HUES48 (cell line): ENCODE measurements at regions not wholly inside any gene's neighbourhood (a gene's known extent, or its start where the extent isn't known, plus 50 kb on each side); places are given as distances from the start of the nearest gene placed in this dataset.

Source experiments
- H3K27ac ChIP-seq: one replicate; pipeline ENCODE4 v1.7.0; 2013; ENCODE audit warnings: low read depth, low read length, inconsistent platforms
- H3K27me3 ChIP-seq: 2 replicates; pipeline ENCODE4 v1.6.1; 2013; ENCODE audit warnings: mild to moderate bottlenecking, low read length; ENCODE audit not compliant: control insufficient read depth, insufficient read depth
- H3K36me3 ChIP-seq: 2 replicates; pipeline ENCODE4 v1.6.1; 2013; ENCODE audit warnings: low read length; ENCODE audit not compliant: control insufficient read depth, insufficient read depth
- H3K4me1 ChIP-seq: 2 replicates; pipeline ENCODE4 v1.6.1; 2013; ENCODE audit warnings: mild to moderate bottlenecking, low read length; ENCODE audit not compliant: control insufficient read depth, insufficient read depth
- H3K4me3 ChIP-seq: 2 replicates; pipeline ENCODE4 v1.5.1; 2013; ENCODE audit warnings: mild to moderate bottlenecking, low read depth, low read length
- H3K9ac ChIP-seq: 2 replicates; pipeline ENCODE4 v1.6.1; 2013; ENCODE audit warnings: mild to moderate bottlenecking, low read depth, low read length, moderate library complexity
- H3K9me3 ChIP-seq: 2 replicates; pipeline ENCODE4 v1.6.1; 2013; ENCODE audit warnings: low read length; ENCODE audit not compliant: control insufficient read depth, insufficient read depth

- Histone ChIP-seq H3K9me3 (no peaks in the 10 kb centered on the region), H3K4me1 (no peaks in the 10 kb centered on the region), H3K4me3 (no peak overlapping the region), H3K27me3 (no peaks in the 10 kb centered on the region), H3K27ac (no peak overlapping the region), H3K9ac (no peak overlapping the region), H3K36me3 (no peaks in the 10 kb centered on the region)
Measured at GRCh38 chr5:29642601-29643000, 1550.9 kb upstream of the CDH6 start.

GRCh38 chr5:29614206-29614605, 1579.3 kb upstream of the CDH6 start:
- Histone ChIP-seq H3K4me3 (no peak overlapping the region), H3K9me3 (no peaks in the 10 kb centered on the region), H3K36me3 (no peaks in the 10 kb centered on the region), H3K27me3 (no peaks in the 10 kb centered on the region), H3K27ac (no peak overlapping the region), H3K9ac (no peak overlapping the region), H3K4me1 (no peaks in the 10 kb centered on the region)

GRCh38 chr5:29588236-29588635, 1605.2 kb upstream of the CDH6 start:
- Histone ChIP-seq H3K9ac (no peak overlapping the region), H3K36me3 (no peaks in the 10 kb centered on the region), H3K9me3 (no peaks in the 10 kb centered on the region), H3K27ac (no peak overlapping the region), H3K4me1 (no peaks in the 10 kb centered on the region), H3K4me3 (no peak overlapping the region), H3K27me3 (no peaks in the 10 kb centered on the region)

GRCh38 chr5:29587832-29588231, 1605.7 kb upstream of the CDH6 start:
- Histone ChIP-seq H3K4me1 (no peaks in the 10 kb centered on the region), H3K4me3 (no peak overlapping the region)

GRCh38 chr5:29568028-29568427, 1625.5 kb upstream of the CDH6 start:
- Histone ChIP-seq H3K9me3 (no peaks in the 10 kb centered on the region), H3K4me1 (no peaks in the 10 kb centered on the region), H3K27me3 (no peaks in the 10 kb centered on the region), H3K27ac (no peak overlapping the region), H3K4me3 (no peak overlapping the region), H3K9ac (no peak overlapping the region), H3K36me3 (no peaks in the 10 kb centered on the region)

More at GRCh38 chr5:29587832-29588231, 1605.7 kb upstream of the CDH6 start:
- Histone ChIP-seq H3K27ac (no peak overlapping the region), H3K27me3 (no peaks in the 10 kb centered on the region), H3K9me3 (no peaks in the 10 kb centered on the region), H3K36me3 (no peaks in the 10 kb centered on the region), H3K9ac (no peak overlapping the region)

GRCh38 chr5:29561564-29561963, 1631.9 kb upstream of the CDH6 start:
- Histone ChIP-seq H3K27me3 (no peaks in the 10 kb centered on the region), H3K36me3 (no peaks in the 10 kb centered on the region), H3K9me3 (no peaks in the 10 kb centered on the region), H3K9ac (no peak overlapping the region), H3K4me3 (no peak overlapping the region), H3K4me1 (no peaks in the 10 kb centered on the region), H3K27ac (no peak overlapping the region)

GRCh38 chr5:29550523-29550922, 1643.0 kb upstream of the CDH6 start:
- Histone ChIP-seq H3K27ac (no peak overlapping the region), H3K36me3 (no peaks in the 10 kb centered on the region), H3K9ac (no peak overlapping the region), H3K9me3 (no peaks in the 10 kb centered on the region), H3K4me1 (no peaks in the 10 kb centered on the region), H3K4me3 (no peak overlapping the region), H3K27me3 (no peaks in the 10 kb centered on the region)

GRCh38 chr5:29548262-29548661, 1645.2 kb upstream of the CDH6 start:
- H3K4me1 ChIP-seq = no peaks in the 10 kb centered on the region
- no peak overlapping the region for H3K9ac ChIP-seq
- no peaks in the 10 kb centered on the region for H3K36me3 ChIP-seq
- H3K9me3 ChIP-seq = no peaks in the 10 kb centered on the region
- H3K4me3 ChIP-seq = no peak overlapping the region
- H3K27me3 ChIP-seq = no peaks in the 10 kb centered on the region
- no peak overlapping the region for H3K27ac ChIP-seq

- Histone ChIP-seq H3K4me3 (no peak overlapping the region), H3K27me3 (no peaks in the 10 kb centered on the region), H3K4me1 (no peaks in the 10 kb centered on the region), H3K36me3 (no peaks in the 10 kb centered on the region), H3K27ac (no peak overlapping the region), H3K9me3 (no peaks in the 10 kb centered on the region), H3K9ac (no peak overlapping the region)
Measured at GRCh38 chr5:29547236-29547865, 1646.1 kb upstream of the CDH6 start.

GRCh38 chr5:29543501-29543900, 1650.0 kb upstream of the CDH6 start:
- H3K4me3 ChIP-seq = no peak overlapping the region
- H3K27me3 ChIP-seq = no peaks in the 10 kb centered on the region
- H3K27ac ChIP-seq = no peak overlapping the region
- H3K9me3 ChIP-seq = peaks cover 3% of the 10 kb centered on the region
- H3K36me3 ChIP-seq = no peaks in the 10 kb centered on the region
- no peaks in the 10 kb centered on the region for H3K4me1 ChIP-seq
- no peak overlapping the region for H3K9ac ChIP-seq

- peak overlapping the region; percentile 44; the same call in 1 of the 2 replicates for H3K9ac ChIP-seq
- no peaks in the 10 kb centered on the region for H3K27me3 ChIP-seq
- H3K4me3 ChIP-seq = no peak overlapping the region; the same call in 1 of the 2 replicates
Measured at GRCh38 chr5:29524227-29524626, 1669.3 kb upstream of the CDH6 start.

More at GRCh38 chr5:29524227-29524626, 1669.3 kb upstream of the CDH6 start:
- no peaks in the 10 kb centered on the region for H3K36me3 ChIP-seq
- H3K9me3 ChIP-seq = no peaks in the 10 kb centered on the region
- peaks cover 16% of the 10 kb centered on the region for H3K4me1 ChIP-seq
- H3K27ac ChIP-seq = peak overlapping the region; percentile 74
